CD4-positive, alpha-beta T cell (primary cell): ENCODE measurements at regions not wholly inside any gene's neighbourhood (a gene's known extent, or its start where the extent isn't known, plus 50 kb on each side); places are given as distances from the start of the nearest gene placed in this dataset.

Source experiments
- ATAC-seq: fragments of 200-7000 bp; cut with Tn5 transposase; one replicate; pipeline ENCODE4 v1.10.0; 2022; ENCODE audit warnings: mild to moderate bottlenecking; ENCODE audit not compliant: poor library complexity
- CTCF ChIA-PET: fragments of 350-600 bp; sonication (Branson Sonifier 250); formaldehyde crosslinking; loops from one replicate; lab custom pipeline; 2021; ENCODE audit warnings: antibody characterized with exemption, inconsistent platforms; lab: Charles Lee
- POLR2A ChIA-PET: fragments of 350-600 bp; sonication (Branson Sonifier 250); formaldehyde crosslinking; loops from one replicate; lab custom pipeline; 2021; ENCODE audit warnings: antibody characterized with exemption, inconsistent platforms; lab: Charles Lee
- DNase-seq, 14 experiments: peaks; one replicate each; pipeline ENCODE4 v3.0.0-alpha.2; 2013 to 2020; ENCODE audit warnings: mixed read lengths in 2 of 14
- H3K27ac ChIP-seq, 2 donors: one replicate each; pipeline versions ENCODE4 v1.5.1 to v1.7.0; 2013; ENCODE audit warnings: low read length in 2 of 2, low read depth in 1 of 2, mild to moderate bottlenecking in 1 of 2
- H3K27me3 ChIP-seq, 2 experiments: 1 replicate in 1 of 2; 2 replicates in 1 of 2; pipeline versions ENCODE4 v1.6.1 to v1.7.0; 2013; ENCODE audit warnings: low read length in 2 of 2, control low read depth in 1 of 2, mild to moderate bottlenecking in 1 of 2, moderate library complexity in 1 of 2; ENCODE audit not compliant: insufficient read depth in 2 of 2, control insufficient read depth in 1 of 2
- H3K36me3 ChIP-seq: one replicate; pipeline ENCODE4 v1.6.1; 2013; ENCODE audit warnings: low read length, control low read depth; ENCODE audit not compliant: insufficient read depth
- H3K4me1 ChIP-seq: one replicate; pipeline ENCODE4 v1.6.1; 2013; ENCODE audit warnings: low read length, control low read depth; ENCODE audit not compliant: insufficient read depth
- H3K4me3 ChIP-seq: one replicate; pipeline ENCODE4 v1.5.1; 2013; ENCODE audit warnings: mild to moderate bottlenecking, low read length, moderate library complexity
- H3K9me3 ChIP-seq, 2 experiments: 1 replicate in 1 of 2; 2 replicates in 1 of 2; pipeline versions ENCODE4 v1.6.1 to v1.7.0; 2013; ENCODE audit warnings: low read length in 2 of 2, mild to moderate bottlenecking in 2 of 2, control low read depth in 1 of 2, moderate library complexity in 1 of 2; ENCODE audit not compliant: control insufficient read depth in 1 of 2, insufficient read depth in 1 of 2
- H3K27ac Mint-ChIP-seq: one replicate; pipeline ENCODE4 v1.8.0; 2020; ENCODE audit warnings: mixed read lengths
- H3K27me3 Mint-ChIP-seq: one replicate; pipeline ENCODE4 v1.8.0; 2021; ENCODE audit warnings: mixed read lengths
- H3K36me3 Mint-ChIP-seq: one replicate; pipeline ENCODE4 v1.8.0; 2021; ENCODE audit warnings: low read depth, mixed read lengths
- H3K4me1 Mint-ChIP-seq: one replicate; pipeline ENCODE4 v1.8.0; 2021; ENCODE audit warnings: low read depth, mixed read lengths
- H3K4me3 Mint-ChIP-seq: one replicate; pipeline ENCODE4 v1.8.0; 2020; ENCODE audit warnings: mild to moderate bottlenecking, mixed read lengths
- H3K9me3 Mint-ChIP-seq: one replicate; pipeline ENCODE4 v1.8.0; 2020; ENCODE audit warnings: mixed read lengths
- CTCF ChIP-seq: fragments of 200-600 bp; IDR thresholded peaks from one replicate; pipeline ENCODE4 v1.8.0; 2022; ENCODE audit warnings: antibody characterized with exemption, mild to moderate bottlenecking
- intact Hi-C, 2 experiments: fragments of 100-400 bp; cut with DNase I in 1 of 2; cut with micrococcal nuclease in 1 of 2; formaldehyde crosslinking; loops; one replicate each; pipeline versions ENCODE4 v1.15.1 to v1.9.0; 2023 to 2025; cut with DNase I, micrococcal nuclease

- intact Hi-C loops = no loop called here
- H3K4me3 Mint-ChIP-seq = no peak overlapping the region
- Histone ChIP-seq H3K9me3 (no peaks in the 10 kb centered on the region), H3K27me3 (no peaks in the 10 kb centered on the region), H3K4me3 (no peak overlapping the region), H3K27ac (no peak overlapping the region), H3K36me3 (no peaks in the 10 kb centered on the region), H3K4me1 (no peaks in the 10 kb centered on the region)
- ChIA-PET CTCF (no interaction called here), POLR2A (no interaction called here)
- DNase-seq (no peak), ATAC-seq (no peak)
- no peaks in the 10 kb centered on the region for H3K4me1 Mint-ChIP-seq
- no peak overlapping the region for H3K27ac Mint-ChIP-seq
- no peaks in the 10 kb centered on the region for H3K27me3 Mint-ChIP-seq
- TF ChIP-seq CTCF = no peak
- no peaks in the 10 kb centered on the region for H3K36me3 Mint-ChIP-seq
- no peaks in the 10 kb centered on the region for H3K9me3 Mint-ChIP-seq
Observed at GRCh38 chr22:27625769-27626674, 175.5 kb downstream of the MN1 start.

- H3K4me1 ChIP-seq = no peaks in the 10 kb centered on the region
- DNase-seq (no peak), ATAC-seq (no peak)
- H3K36me3 ChIP-seq = no peaks in the 10 kb centered on the region
- Mint-ChIP-seq H3K4me3 (no peak overlapping the region), H3K27ac (no peak overlapping the region), H3K9me3 (no peaks in the 10 kb centered on the region), H3K36me3 (no peaks in the 10 kb centered on the region), H3K4me1 (no peaks in the 10 kb centered on the region), H3K27me3 (no peaks in the 10 kb centered on the region)
- no peak overlapping the region for H3K27ac ChIP-seq
- H3K4me3 ChIP-seq = no peak overlapping the region
- ChIA-PET CTCF (no interaction called here), POLR2A (no interaction called here)
- TF ChIP-seq CTCF = no peak
- intact Hi-C loops = no loop called here
- no peaks in the 10 kb centered on the region for H3K27me3 ChIP-seq
- no peaks in the 10 kb centered on the region for H3K9me3 ChIP-seq
Observed at GRCh38 chr22:27626675-27627443, 174.7 kb downstream of the MN1 start.

- TF ChIP-seq CTCF = no peak
- H3K4me3 ChIP-seq = no peak overlapping the region
- Mint-ChIP-seq H3K27ac (no peak overlapping the region), H3K4me3 (no peak overlapping the region), H3K36me3 (no peaks in the 10 kb centered on the region), H3K9me3 (no peaks in the 10 kb centered on the region), H3K27me3 (no peaks in the 10 kb centered on the region), H3K4me1 (no peaks in the 10 kb centered on the region)
- intact Hi-C loops = no loop called here
- no peaks in the 10 kb centered on the region for H3K36me3 ChIP-seq
- no peak for ATAC-seq
- no peak for DNase-seq
- ChIA-PET CTCF (no interaction called here), POLR2A (no interaction called here)
- no peaks in the 10 kb centered on the region for H3K27me3 ChIP-seq
- no peaks in the 10 kb centered on the region for H3K4me1 ChIP-seq
- H3K27ac ChIP-seq = no peak overlapping the region
- H3K9me3 ChIP-seq = no peaks in the 10 kb centered on the region
Observed at GRCh38 chr22:27627444-27627833, 174.1 kb downstream of the MN1 start.
